Stimulated activated CD8-positive, alpha-beta memory T cell treated with anti-CD3 and anti-CD28 coated beads, Interleukin-12 subunit alpha, Interleukin-12 subunit beta, amount 100 ng/mL, for 1 hour (primary cell): ENCODE measurements at regions not wholly inside any gene's neighbourhood (a gene's known extent, or its start where the extent isn't known, plus 50 kb on each side); places are given as distances from the start of the nearest gene placed in this dataset.

Experiments
- DNase-seq: peaks from one replicate; pipeline ENCODE4 v3.0.0-alpha.2; 2020; ENCODE audit warnings: low read depth

GRCh38 chrX:22325096-22325495, 52.4 kb downstream of the CBLL2 start:
- no peak for DNase-seq

DNA sequence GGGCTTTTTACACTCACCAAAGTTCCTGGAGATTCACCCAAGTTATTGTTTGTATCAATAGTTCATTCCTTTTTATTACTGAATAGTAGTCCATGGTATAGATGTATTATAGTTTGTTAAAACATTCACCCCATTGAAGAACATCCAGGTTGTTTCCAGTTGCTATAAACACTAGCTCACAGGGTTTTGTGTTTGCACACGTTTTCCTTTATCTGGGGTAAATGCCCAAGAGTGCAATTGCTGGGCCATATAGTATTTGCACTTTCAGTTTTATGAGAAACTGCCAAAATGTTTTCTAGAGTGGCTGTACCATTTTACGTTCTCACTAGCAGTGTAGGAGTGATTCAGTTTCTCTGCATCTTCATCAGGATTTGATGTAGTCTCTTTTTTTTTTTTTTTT, 57.1 kb downstream of the CBLL2 start:
- no peak for DNase-seq

DNA sequence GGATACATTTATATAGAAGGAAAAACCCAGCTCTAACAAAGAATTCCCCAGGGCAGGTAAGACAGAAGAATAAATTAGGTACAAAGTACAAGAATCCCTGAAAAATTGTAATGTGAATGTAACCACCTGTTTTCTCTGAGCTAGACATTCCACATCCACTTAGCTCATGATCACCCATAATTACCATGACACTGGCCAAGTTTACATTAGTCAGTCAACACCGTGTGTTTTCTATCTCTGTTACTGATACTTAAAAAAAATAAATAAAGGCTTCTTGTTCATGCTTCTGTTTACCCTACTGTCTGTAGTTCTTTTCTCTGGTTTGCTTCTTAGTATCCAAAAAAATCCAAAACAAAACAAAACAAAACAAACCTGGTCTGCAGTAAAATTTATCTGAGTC, 66.0 kb downstream of the CBLL2 start:
- DNase-seq: no peak

- DNase-seq: no peak
These were observed 66.7 kb downstream of the CBLL2 start for GRCh38 chrX:22339459-22339858.

DNA sequence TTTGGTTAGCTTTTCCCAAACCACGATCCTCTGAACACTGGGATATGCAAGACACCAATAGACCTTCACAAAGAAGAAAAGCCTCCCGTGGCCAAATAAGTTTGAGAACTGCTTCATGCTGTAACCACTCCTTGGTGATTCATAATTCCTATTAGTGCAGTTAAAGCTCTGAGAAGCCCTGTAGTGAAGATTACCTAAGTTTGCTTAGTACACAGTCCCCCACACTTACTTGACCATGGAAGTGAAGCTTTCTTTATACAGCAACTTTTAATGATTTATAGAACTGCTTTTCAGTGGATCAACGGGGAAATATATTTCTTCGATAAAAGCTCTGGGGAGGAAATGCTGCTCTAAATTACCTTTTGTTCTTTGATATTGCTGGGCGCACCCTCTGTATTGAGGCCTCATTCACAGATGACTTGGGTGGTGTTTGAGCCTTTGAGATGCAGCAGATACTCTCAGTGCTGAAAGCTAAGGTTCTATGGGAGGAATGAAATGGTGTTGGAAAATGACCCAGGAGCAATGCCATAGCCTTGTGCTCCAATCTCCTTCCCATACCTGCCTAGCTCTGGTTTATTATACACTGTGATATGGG, 67.4 kb downstream of the CBLL2 start:
- no peak for DNase-seq

DNA sequence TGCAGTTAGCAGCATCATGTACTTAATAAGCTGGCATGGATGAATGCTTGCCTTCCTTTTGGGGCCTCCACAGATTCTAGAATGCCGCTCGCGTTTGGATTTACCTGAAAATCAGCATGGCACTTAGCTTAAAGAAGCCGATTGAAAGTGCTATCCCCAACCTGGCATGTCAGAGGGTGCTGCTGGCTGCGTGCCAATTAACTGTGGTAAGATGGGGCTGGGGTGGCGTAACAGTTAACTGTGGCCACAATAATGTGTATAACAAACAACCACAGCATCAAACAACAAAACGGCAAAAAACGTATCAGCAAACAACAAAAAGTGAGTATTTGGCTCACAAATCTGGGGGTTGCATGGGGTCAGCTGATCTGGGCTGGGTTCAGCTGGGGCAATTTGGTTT, 70.5 kb downstream of the CBLL2 start:
- DNase-seq: no peak

DNA sequence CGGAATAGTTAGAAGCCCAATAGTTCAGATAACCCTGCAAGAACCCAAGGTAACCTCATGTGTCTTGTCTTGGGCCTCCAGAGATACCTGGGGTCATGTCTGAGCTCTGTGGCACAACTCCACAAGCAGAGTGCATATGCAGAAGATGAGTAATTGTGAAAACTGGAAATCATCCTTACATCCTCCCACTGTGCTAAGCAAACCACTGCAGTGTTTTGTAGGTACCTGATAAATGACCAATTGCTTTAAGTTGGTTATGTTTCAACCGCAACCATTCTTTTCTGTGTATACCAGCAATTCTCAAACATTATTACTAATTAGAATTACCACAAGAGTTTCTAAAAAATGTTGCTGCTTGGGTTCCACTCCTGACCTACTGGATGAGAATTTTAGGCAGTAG, 73.2 kb downstream of the CBLL2 start:
- DNase-seq: no peak

DNA sequence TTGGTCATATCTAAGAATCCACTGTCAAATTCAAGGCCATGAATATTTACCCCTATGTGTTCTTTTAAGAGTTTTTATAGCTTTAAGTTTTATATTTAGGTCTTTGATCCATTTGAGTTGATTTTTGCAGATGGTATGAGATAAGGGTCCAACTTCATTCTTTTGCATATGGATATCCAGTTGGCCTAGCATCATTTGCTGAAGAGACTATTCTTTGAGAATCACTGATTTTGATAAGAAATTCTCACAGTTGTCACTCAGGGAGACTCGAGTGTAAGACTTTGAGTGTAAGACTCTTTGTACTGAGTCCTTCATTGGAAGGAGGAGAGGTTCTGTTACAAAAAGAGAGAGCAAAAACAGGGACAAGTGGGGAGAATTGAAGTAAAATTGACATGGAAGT, 74.8 kb downstream of the CBLL2 start:
- DNase-seq: no peak

GRCh38 chrX:22349116-22349515, 76.4 kb downstream of the CBLL2 start:
- DNase-seq: no peak

DNA sequence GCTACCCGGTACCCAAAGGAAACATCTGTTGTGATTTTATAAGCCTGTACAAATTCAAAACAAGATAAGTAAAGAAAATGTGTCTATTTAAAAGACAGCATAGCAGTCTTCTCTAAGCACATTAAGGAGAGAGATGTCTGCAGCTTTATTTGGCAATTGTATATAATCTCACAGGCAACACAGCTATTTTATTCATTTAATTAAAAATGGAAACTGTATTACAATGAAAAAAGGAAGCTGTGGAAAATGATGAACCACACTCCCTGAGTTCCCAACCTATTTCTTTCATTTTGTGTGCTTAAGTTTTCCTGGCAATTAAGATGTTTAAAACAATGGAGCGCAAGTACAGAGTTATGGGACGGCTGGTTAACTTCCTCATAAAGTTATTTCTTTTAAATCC, 78.4 kb downstream of the CBLL2 start:
- DNase-seq: no peak

- no peak for DNase-seq
These were observed 79.3 kb downstream of the CBLL2 start for GRCh38 chrX:22351966-22352365.

DNA sequence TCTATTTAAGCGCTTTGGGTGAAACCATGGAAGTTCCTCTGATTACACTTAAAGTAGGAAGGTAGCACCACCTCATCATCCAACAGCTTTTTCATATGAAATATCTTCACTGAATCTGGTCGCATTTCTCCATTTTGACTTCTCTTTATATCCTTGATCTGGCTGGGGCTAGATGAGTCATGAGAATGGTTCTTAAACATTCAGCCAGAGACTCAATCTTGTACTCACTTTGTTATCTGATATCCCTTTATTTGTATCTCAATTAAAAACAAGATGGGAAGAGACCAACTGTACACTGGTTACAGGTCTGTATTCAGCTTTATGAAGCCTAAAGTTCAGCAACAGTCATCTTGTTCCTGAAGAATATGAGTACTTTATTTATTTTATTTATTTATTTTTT, 84.9 kb downstream of the CBLL2 start:
- DNase-seq: no peak

- DNase-seq: no peak
These were observed 87.4 kb downstream of the CBLL2 start for GRCh38 chrX:22360129-22360528.

DNA sequence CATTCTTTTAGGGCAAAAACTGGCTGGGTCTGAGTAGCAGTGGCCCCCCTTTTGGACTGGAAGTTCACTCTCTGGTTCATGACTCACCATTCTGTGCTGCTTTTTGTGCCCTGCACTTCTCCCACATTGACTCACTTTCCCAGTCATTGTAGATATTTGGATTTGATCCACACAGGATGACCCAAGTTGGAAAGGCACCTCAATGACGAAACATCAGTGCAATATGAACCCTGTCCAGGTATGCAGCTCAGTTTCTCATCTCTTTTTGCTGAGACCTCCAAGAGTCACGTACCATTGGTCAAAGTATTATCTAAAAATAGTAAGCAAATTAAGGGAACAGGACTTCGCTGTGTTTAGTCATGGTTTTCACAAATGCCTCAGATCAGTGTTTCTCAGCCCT, 92.7 kb downstream of the CBLL2 start:
- no peak for DNase-seq

- no peak for DNase-seq
These were observed 93.5 kb downstream of the CBLL2 start for GRCh38 chrX:22366166-22366702.

GRCh38 chrX:22366906-22367305, 94.2 kb downstream of the CBLL2 start:
- DNase-seq: no peak

DNA sequence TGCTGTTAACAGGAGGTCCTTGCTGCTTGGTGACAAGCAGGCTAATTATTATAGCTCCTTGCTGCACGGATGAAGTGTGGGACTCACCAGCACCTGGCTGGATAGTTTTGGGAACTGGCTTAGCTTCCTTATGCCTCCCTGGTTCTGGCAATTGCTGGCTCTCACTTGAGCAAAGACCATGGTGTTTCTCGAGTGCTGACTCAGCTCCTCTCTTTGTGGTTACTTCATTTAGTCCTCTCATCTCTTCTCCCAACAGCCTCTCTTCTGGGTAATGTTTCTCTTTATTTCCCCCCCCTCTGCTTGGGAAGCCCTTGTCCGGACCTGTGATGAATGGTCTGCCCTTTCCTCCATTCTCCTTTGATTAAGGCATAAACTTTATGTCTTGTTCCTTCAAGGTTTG, 100.4 kb downstream of the CBLL2 start:
- DNase-seq: no peak

DNA sequence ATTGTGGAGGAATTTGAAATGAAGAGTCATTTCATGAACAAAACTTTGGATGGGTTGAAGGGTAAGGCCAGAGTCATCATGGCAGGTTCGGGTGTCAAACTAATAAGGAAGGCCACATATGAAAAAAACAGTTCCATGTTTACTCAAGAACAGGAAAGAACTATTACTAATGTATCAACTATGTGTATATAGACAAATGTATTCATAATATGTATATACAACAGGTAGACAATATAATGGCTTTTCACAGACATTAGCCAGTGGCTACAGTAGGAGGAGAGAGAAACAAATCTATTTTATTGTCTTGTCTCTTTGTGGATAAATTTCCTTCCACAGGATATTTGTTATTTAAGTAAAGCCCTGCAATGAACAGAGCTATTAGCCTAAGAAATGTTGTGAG, 101.1 kb downstream of the CBLL2 start:
- DNase-seq: no peak

- no peak for DNase-seq
These were observed 103.7 kb downstream of the CBLL2 start for GRCh38 chrX:22376369-22376768.

GRCh38 chrX:22378296-22378695, 105.6 kb downstream of the CBLL2 start:
- no peak for DNase-seq

DNA sequence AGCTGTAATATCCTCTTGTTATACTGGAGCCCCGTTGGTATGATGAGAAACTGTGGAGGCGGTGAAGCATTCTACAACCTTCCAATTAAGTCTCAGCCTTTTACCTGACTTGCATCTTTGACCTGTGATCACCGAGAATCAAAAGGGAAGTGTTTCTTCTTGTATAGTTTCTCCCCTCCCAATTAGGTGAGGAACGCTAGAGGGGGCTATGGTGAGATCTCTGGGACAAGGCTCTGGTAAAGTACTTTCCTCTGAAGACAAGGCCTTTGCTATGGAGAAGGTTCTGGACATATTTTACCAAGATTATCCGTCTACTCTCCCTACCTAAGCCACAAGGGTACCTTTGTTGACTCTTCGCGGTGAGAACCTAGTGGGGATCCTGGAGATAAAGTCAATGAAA, 111.3 kb downstream of the CBLL2 start:
- no peak for DNase-seq

DNA sequence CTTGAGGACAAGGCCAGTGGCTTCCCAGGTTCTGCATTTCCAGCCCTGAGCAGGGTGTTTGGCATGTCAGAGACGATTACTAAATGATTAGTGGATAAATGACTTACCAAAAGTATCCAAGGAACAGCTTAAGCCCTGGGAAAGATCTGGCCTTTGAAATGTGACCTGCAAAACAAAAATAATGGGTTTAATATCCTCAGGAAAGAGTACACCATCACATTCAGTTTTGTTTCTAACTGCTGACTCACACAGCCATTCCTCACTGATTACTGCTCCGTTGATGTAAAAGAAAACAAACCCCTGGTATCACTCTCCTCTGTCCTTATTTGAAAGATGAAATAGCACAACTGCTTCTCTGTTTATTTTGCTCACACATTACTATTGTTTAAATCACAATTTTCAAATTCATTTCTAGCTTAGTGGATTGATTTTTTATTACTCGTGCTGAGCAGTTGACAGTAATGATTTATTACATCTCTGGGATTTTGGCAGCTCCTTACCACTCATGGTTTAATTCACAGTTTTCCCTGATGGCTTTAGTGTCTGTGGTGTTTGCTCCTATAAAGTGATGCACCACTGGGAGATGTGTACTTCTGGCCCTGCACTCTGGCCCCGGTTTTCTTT, 117.0 kb downstream of the CBLL2 start:
- no peak for DNase-seq

DNA sequence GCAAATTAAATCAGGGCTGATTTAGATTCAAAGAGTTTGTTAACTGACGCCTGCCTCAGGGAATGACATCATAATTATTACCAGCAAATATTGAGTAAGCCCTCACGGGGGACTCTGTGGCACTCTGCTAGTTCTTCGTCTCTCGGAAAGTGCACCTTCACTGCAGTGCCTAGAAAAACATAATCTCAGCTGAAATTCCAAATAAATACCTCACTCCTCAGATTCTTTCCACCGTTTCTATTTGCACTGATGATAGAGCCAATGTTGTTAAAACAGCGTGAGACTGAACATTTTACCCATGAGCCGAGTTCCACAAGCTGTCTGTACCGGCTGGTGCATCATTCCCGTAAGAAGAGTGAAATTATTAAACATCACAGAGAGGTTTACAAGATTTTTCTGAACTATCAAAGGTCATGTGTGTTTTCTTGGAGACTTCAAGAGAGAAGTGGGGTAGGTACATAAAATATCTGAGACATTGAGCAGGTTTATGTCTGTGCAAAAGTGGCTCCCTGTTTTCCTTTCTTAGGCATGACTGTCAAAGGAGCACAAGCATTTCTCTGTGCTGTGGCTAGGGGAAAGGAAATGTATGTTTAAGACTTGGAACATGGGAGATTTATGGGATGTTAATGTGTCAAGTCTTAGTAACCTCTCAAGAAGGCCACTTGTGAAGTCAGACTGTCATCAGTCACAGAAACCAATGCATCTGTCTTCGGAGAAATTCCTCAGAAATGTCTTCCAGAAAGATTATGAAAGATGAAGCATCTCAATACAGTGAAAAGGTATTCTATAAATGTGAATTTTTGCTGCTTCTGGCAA, 119.6 kb downstream of the CBLL2 start:
- no peak for DNase-seq
